Left lung (tissue), 4 donors: ENCODE measurements at regions not wholly inside any gene's neighbourhood (a gene's known extent, or its start where the extent isn't known, plus 50 kb on each side); places are given as distances from the start of the nearest gene placed in this dataset.

Source experiments
- ATAC-seq: fragments of 200-7000 bp; cut with Tn5 transposase; one replicate; pipeline ENCODE4 v1.9.1; 2020; ENCODE audit warnings: moderate library complexity
- DNase-seq, 4 donors: peaks; one replicate each; pipeline ENCODE4 v3.0.0-alpha.2; 2013 to 2020
- H3K27ac ChIP-seq, 2 donors: fragments of 200-600 bp; sonication (generic) in 1 of 2; one replicate each; pipeline versions ENCODE4 v1.5.0 to v1.8.0; 2020 to 2021
- H3K27me3 ChIP-seq, 2 donors: fragments of 200-600 bp; sonication (generic) in 1 of 2; one replicate each; pipeline versions ENCODE4 v1.5.0 to v1.8.0; 2020 to 2021
- H3K36me3 ChIP-seq, 2 donors: fragments of 200-600 bp; sonication (generic) in 1 of 2; one replicate each; pipeline versions ENCODE4 v1.5.0 to v1.8.0; 2020 to 2021
- H3K4me1 ChIP-seq, 2 donors: fragments of 200-600 bp; one replicate each; pipeline ENCODE4 v1.8.0; 2021
- H3K4me3 ChIP-seq, 2 donors: fragments of 200-600 bp; sonication (generic) in 1 of 2; one replicate each; pipeline versions ENCODE4 v1.5.0 to v1.8.0; 2020 to 2021; ENCODE audit warnings: mild to moderate bottlenecking in 1 of 2
- H3K9me3 ChIP-seq, 2 donors: fragments of 200-600 bp; sonication (generic) in 1 of 2; one replicate each; pipeline versions ENCODE4 v1.5.0 to v1.8.0; 2020 to 2021
- CTCF ChIP-seq, 2 donors: fragments of 200-600 bp; sonication (generic) in 1 of 2; IDR thresholded peaks; one replicate each; pipeline versions ENCODE4 v1.5.0 to v1.8.0; 2021; ENCODE audit warnings: antibody characterized with exemption in 2 of 2
- intact Hi-C, 2 donors: fragments of 100-400 bp; cut with DNase I; formaldehyde crosslinking; loops; one replicate each; pipeline versions ENCODE4 v1.11.2 to v1.14.2; 2022
- donor health status: DM: no; HTN: yes; CAD: no.
- donor health status: DM: no; HTN: no; CAD: no.

- H3K4me3 ChIP-seq: no peak overlapping the region
- no peaks in the 10 kb centered on the region for H3K36me3 ChIP-seq
- DNase-seq (no peak), ATAC-seq (no peak)
- intact Hi-C loops: no loop called here
- no peaks in the 10 kb centered on the region for H3K4me1 ChIP-seq
- no peak overlapping the region for H3K27ac ChIP-seq
- no peaks in the 10 kb centered on the region for H3K27me3 ChIP-seq
- no peak for TF ChIP-seq CTCF (IDR thresholded peaks at IDR 0.05)
- no peaks in the 10 kb centered on the region for H3K9me3 ChIP-seq
Measured at GRCh38 chr18:29157057-29157780, 980.3 kb upstream of the CDH2 start.

- Histone ChIP-seq H3K27ac (no peak overlapping the region), H3K27me3 (no peaks in the 10 kb centered on the region), H3K4me1 (no peaks in the 10 kb centered on the region), H3K36me3 (no peaks in the 10 kb centered on the region), H3K4me3 (no peak overlapping the region), H3K9me3 (no peaks in the 10 kb centered on the region)
- no peak for ATAC-seq
- intact Hi-C loops: no loop called here
- no peak for DNase-seq
- TF ChIP-seq CTCF (IDR thresholded peaks at IDR 0.05): no peak
Measured at GRCh38 chr18:29156531-29156930, 979.6 kb upstream of the CDH2 start.

GRCh38 chr18:29154758-29155725 lies 978.1 kb upstream of the CDH2 start:
- intact Hi-C loops: no loop called here
- Histone ChIP-seq H3K36me3 (no peaks in the 10 kb centered on the region), H3K27me3 (no peaks in the 10 kb centered on the region), H3K4me1 (no peaks in the 10 kb centered on the region), H3K4me3 (no peak overlapping the region), H3K27ac (no peak overlapping the region), H3K9me3 (no peaks in the 10 kb centered on the region)
- ATAC-seq (no peak), DNase-seq (no peak)
- no peak for TF ChIP-seq CTCF (IDR thresholded peaks at IDR 0.05)

- H3K4me1 ChIP-seq: no peaks in the 10 kb centered on the region
- no peaks in the 10 kb centered on the region for H3K36me3 ChIP-seq
- TF ChIP-seq CTCF (IDR thresholded peaks at IDR 0.05): no peak
- no peak overlapping the region for H3K4me3 ChIP-seq
- DNase-seq (no peak), ATAC-seq (no peak)
- intact Hi-C loops: no loop called here
- H3K9me3 ChIP-seq: no peaks in the 10 kb centered on the region
- H3K27ac ChIP-seq: no peak overlapping the region
- H3K27me3 ChIP-seq: no peaks in the 10 kb centered on the region
Measured at GRCh38 chr18:29154196-29154757, 977.3 kb upstream of the CDH2 start.

GRCh38 chr18:29153091-29153490 lies 976.2 kb upstream of the CDH2 start:
- ATAC-seq: no peak
- Histone ChIP-seq H3K27ac (no peak overlapping the region), H3K27me3 (no peaks in the 10 kb centered on the region), H3K36me3 (no peaks in the 10 kb centered on the region), H3K4me1 (no peaks in the 10 kb centered on the region), H3K9me3 (no peaks in the 10 kb centered on the region), H3K4me3 (no peak overlapping the region)
- TF ChIP-seq CTCF (IDR thresholded peaks at IDR 0.05): no peak
- DNase-seq: peak in 1 of 4 donors; percentile 33
- intact Hi-C loops: no loop called here
